GM21367 (cell line): ENCODE measurements at regions not wholly inside any gene's neighbourhood (a gene's known extent, or its start where the extent isn't known, plus 50 kb on each side); places are given as distances from the start of the nearest gene placed in this dataset.
"Not testable (repeated sequence)": the region's sequence is repeated elsewhere in the genome, so short reads cannot be mapped to it uniquely, and the experiment has no call there.

ENCODE experiments used
- ATAC-seq: cut with Tn5 transposase; IDR thresholded peaks from one replicate; pipeline ENCODE4 v1.9.1; 2021; ENCODE audit not compliant: unreplicated experiment

DNA sequence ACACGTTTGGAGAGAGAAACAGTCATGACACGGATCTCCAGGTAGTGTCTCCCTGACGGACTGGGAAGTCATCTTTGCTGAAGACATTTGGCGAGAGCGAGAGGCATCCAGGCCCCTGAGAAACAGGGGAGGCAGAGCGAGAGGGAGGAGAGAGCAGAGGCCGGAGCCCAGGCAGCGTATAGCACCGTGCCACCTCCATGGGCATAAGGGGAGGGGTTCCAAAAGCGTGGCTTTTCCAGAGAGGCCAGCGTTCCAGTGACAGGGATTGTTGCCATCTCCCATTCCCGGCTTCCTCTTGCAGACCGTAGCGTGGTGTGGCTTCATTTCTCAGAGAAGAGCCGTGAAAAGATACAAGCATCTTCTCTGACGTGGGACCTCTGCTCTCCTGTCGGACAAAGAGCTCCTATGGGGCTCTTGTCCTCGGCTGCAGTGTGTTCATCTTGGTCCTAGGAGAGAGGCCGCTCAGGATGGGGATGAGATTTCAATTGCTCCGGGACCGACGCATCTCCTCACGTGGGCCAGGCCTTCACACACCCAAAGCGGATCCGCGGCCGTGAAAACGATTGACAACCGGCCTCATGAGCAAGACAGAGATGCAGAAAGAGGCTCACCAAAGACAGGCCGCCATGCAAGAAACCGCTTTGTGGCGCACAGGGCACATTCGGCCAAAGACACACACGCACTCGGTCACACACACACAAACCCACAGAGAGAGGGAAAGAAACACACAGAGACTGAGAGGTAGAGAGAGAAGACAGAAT is 170.5 kb upstream of the ZNF337 start:
- not testable (repeated sequence) for ATAC-seq

DNA sequence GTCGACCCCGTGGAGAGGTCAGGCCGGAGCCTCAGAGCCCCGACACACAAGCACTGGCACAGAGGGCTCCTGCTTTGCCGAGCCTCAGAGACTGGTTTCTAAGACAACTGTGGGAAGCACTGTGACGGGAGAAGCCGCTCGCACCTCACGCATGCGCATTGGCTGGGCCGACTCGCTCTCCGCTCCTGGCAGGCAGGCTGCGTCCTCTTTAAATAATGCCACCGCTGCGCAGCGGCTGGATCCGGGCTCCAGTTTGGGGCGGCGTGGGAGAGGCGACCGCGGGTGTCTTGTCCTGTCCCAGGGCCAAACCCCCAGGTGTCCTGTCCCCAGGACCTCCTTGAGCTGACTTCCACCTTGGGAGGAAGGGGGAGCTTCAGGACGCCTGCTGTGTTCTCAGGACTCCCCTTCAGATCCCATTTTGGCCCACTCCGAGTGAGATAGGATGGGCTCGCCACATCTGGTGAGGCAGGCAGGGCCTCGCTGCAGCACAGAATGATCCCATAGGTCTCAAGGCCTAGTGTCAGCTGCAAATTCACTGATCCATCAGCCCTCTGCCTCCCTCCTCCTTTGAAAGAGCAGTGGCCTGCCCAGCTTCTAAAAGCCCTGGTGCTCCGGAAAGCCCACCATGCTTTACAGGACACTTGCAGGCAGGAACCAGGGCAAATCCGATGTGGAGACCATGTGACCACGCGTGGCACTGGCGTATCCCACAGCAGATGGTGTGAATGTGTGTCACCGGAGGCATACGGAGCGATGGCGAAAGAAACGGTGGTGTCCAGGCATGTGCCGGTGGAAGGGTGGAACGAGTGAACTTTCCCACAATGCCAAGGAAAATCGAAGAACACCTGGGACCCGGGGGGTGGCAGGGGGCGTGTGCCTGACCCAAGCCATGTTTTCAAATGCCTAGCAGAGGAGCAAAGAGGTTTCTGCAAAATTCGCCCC is 169.3 kb upstream of the ZNF337 start:
- ATAC-seq: no peak

DNA sequence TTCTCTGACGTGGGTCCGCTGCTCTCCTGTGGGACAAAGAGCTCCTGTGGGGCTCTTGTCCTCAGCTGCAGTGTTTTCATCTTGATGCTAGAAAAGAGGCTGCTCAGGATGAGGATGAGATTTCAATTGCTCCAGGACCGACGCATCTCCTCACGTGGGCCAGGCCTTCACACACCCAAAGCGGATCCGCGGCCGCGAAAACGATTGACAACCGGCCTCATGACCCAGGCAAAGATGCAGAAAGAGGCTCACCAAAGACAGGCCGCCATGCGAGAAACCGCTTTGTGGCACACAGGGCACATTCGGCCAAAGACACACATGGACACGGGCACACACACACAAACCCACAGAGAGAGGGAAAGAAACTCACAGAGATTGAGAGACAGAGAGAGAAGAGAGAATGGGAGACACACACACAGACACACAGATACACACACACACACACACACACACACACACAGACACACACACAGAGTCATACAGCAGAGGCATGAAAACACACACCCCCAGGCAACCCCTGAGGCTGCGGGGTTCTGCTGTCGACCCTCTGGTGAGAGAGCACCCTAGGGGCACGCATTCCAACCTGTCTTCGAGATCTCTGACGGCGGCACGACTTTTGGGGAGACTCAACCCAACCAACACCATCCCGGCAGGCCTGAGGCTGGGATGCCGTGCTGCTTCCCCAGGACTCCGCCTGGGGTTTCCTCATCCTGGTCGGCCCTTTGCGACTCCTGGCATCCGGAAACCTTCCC is 168.5 kb upstream of the ZNF337 start:
- not testable (repeated sequence) for ATAC-seq

DNA sequence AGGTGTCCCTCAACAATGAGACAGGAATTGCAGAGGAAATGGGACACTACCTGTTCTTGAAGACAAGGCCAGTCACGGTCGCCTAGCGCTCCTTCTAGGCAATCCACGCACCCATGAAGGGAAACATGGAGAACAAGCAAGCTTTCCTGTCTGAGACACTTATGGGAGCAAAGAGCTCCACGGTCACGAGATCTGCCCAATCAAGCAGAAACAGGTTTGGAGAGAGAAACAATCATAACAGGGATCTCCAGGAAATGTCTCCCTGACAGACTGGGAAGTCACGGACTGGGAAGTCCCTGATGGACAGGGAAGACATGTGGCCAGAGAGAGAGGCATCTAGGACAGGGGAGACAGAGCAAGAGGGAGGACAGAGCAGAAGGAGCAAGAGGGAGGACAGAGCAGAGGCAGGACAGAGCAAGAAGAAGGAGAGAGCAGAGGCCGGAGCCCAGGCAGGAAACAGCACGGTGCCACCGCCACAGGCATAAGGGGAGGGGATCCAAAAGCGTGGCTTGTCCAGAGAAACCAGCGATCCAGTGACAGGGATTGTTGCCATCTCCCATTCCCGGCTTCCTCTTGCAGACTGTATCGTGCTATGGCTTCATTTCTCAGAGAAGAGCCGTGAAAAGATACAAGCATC is 167.8 kb upstream of the ZNF337 start:
- ATAC-seq: no peak

DNA sequence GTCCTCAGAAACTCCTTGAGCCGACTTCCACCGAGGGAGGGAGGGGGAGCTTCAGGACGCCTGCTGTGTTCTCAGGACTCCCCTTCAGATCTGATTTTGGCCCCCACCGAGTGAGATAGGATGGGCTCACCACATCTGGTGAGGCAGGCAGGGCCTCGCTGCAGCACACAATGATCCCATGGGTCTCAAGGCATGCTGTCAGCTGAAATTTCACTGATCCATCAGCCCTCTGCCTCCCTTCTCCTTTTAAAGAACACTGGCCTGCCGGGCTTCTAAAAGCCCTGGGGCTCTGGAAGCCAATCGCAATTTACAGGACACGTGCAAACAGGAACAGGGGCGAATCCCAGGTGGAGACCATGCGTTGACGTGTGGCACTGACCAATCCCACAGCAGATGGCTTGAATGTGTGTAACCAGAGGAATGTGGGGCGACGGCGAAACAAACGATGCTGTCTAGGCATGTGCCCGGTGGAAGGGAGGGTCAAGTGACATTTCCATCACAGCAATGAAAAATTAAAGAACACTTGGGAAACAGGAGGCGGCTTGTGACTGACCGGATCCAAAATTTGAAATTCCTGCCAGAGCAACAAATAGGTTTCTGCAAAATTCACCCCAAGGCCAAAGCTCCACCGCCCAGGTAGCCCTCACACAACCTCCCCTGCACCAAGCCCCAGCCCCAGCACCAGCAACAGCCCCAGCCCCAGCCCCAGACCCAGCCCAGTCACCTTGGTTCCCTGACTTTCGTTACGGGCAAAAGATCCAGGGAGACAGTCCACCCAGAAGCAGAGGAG is 167.1 kb upstream of the ZNF337 start:
- no peak for ATAC-seq

DNA sequence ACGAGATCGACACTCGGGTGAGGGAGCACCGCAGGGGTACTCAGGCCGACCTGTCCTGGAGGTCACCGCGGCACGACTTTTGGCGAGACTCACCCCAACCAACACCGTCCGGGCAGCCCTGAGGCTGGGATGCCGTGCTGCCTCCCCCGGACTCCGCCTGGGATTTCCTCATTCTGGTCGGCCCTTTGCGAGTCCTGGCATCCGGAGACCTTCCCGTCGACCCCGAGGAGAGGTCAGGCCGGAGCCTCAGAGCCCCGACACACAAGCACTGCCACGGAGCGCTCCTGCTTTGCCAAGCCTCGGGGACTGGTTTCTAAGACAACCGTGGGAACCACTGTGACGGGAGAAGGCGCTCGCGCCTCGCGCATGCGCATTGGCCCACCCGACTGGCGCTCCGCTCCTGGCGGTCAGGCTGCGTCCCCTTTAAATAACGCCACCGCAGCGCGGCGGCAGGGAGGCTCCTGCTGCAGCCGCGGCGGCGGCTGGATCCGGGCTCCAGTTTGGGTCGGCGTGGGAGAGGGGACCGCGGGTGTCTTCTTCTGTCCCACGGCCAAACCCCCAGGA is 166.4 kb upstream of the ZNF337 start:
- peak; percentile 50 for ATAC-seq

DNA sequence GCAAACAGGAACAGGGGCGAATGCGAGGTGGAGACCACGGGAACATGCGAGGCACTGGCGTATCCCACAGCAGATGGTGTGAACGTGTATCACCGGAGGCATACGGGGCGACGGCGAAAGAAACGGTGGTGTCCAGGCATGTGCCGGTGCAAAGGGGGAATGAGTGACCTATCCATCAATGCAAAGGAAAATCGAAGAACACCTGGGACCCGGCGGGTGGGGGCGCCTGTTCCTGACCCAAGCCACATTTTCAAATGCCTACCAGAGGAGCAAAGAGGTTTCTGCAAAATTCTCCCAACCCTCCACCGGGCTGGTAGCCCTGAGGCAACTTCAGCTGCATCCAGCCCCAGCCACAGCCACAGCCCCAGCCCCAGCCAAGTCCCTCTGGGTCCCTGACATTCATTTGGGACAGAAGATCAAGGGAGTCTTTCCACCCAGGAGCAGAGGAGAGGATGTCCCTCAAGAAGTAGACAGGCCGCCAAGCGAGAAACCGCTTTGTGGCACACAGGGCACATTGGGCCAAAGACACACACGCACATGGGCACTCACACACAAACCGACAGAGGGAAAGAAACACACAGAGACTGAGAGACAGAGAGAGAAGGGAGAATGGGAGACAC is 164.0 kb upstream of the ZNF337 start:
- no peak for ATAC-seq

DNA sequence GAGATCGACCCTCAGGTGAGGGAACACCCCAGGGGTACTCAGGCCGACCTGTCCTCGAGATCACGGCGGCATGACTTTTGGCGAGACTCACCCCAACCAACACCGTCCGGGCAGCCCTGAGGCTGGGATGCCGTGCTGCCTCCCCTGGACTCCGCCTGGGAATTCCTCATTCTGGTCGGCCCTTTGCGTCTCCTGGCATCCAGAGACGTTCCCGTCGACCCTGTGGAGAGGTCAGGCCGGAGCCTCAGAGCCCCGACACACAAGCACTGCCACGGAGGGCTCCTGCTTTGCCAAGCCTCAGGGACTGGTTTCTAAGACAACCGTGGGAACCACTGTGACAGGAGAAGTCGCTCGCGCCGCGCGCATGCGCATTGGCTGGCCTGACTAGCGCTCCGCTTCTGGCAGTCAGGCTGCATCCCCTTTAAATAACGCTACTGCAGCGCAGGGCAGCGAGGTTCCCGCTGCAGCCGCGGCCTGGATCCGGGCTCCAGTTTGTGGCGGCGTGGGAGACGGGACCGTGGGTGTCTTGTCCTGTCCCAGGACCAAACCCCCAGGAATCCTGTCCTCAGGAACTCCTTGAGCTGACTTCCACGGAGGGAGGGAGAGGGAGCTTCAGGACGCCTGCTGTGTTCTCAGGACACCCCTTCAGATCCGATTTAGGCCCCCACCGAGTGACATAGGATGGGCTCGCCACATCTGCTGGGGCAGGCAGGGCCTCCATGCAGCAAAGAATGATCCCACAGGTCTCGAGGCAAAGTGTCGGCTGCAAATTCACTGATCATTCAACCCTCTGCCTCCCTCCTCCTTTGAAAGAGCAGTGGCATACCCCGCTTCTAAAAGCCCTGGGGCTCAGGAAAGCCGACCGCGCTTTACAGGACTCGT is 163.2 kb upstream of the ZNF337 start:
- peak; percentile 37 for ATAC-seq

DNA sequence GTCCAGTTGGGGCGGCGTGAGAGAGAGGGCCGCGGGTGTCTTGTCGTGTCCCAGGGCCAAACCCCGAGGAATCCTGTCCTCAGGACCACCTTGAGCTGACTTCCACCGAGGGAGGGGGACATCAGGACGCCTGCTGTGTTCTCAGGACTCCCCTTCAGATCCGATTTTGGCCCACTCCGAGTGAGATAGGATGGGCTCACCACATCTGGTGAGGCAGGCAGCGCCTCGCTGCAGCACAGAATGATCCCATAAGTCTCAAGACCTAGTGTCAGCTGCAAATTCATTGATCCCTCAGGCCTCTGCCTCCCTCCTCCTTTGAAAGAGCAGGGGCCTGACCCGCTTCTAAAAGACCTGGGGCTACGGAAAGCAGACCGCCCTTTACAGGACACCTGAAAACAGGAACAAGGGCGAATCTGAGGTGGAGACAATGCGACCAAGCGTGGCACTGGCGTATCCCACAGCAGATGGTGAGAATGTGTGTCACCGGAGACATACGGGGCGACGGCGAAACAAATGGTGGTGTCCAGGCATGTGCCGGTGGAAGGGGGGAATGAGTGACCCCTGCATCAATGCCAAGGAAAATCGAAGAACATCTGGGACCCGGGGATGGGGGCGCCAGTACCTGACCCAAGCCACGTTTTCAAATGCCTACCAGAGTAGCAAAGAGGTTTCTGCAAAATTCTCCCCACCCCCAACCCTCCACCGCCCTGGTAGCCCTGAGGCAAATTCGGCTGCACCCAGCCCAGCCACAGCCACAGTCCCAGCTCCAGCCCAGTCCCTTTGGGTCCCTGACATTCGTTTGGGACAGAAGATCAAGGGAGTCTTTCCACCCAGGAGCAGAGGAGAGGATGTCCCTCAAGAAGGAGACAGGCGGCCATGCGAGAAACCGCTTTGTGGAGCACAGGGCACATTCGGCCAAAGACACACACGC is 162.1 kb upstream of the ZNF337 start:
- no peak for ATAC-seq

DNA sequence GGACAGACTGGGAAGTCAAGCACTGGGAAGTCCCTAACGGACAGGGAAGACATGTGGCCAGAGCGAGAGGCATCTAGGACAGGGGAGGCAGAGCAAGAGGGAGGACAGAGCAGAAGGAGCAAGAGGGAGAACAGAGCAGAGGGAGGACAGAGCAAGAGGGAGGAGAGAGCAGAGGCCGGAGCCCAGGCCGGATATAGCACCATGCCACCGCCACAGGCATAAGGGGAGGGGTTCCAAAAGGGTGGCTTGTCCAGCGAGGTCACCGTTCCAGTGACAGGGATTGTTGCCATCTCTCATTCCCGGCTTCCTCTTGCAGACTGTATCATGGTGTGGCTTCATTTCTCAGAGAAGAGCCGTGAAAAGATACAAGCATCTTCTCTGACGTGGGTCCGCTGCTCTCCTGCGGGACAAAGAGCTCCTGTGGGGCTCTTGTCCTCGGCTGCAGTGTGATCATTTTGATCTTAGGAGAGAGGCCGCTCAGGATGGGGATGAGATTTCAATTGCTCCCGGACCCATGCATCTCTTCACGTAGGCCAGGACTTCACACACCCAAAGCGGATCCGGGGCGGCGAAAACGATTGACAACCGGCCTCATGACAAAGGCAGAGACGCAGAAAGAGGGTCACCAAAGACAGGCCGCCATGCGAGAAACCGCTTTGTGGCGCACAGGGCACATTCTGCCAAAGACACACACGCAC is 160.6 kb upstream of the ZNF337 start:
- not testable (repeated sequence) for ATAC-seq

DNA sequence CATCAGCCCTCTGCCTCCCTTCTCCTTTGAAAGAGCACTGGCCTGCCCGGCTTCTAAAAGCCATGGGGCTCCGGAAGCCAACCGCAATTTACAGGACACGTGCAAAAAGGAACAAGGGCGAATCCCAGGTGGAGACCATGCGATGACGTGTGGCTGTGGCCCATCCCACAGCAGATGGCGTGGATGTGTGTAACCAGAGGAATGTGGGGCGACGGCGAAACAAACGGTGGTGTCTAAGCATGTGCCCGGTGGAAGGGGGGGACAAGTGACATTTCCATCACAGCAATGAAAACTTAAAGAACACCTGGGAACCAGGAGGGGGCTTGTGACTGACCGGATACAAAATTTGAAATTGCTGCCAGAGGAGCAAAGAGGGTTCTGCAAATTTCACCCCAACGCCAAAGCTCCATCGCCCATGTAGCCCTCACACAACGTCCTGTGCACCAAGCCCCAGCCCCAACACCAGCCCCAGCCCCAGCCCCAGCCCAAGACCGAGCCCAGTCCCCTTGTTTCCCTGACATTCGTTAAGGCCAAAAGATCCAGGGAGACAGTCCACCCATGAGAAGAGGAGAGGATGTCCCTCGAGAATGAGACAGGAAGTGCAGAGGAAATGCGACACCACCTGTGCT is 159.7 kb upstream of the ZNF337 start:
- ATAC-seq: no peak

DNA sequence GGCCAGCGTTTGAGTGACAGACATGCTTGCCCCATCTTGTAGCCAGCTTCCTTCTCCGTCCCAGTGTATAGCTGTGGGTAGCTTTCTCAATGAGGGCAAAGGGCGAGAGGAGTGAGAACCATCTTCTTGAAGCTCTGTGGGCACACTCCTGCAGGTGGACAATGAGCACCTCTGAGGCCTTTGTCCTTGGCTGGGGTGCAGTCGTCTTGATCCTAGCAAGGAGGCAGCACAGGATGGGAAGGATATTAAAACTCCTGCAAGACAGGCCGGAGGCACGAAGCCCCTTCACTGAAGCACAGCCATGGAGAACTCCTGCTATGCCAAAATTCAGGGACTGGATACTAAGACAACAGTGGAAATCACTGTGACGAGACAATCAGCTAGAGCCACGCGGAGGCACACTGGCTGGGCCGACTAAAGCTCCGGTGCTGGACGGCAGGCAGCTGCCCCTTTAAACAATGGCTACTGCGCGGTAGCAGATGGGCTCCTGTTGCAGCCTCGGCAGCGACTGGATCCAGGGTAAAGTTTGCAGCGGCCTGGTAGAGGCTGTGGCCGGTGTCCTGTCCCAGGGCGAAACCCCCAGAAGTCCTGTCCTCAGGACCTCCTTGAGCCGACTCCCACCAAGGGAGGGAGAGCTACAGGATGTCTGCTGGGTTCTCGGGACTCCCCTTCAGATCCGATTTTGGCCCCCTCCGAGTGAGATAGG is 159.0 kb upstream of the ZNF337 start:
- not testable (repeated sequence) for ATAC-seq

DNA sequence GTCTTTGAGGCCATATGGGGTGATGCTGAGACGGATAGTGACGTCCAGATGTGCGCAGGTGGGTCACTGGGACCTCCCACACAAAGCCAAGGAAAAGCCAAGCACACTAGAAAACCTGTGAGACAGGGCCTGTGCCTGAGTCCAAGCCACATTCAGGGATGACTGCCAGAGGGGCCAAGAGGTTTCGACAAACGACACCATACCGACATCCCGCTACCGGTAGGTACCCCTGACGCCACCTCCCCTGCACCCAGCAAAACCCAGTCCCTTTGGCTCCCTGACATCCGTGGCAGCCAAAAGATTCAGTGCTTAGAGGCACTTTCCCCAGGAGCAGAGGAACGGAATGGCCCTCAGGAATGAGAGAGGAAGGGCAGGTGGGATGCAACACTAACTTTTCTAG is 158.0 kb upstream of the ZNF337 start:
- not testable (repeated sequence) for ATAC-seq

DNA sequence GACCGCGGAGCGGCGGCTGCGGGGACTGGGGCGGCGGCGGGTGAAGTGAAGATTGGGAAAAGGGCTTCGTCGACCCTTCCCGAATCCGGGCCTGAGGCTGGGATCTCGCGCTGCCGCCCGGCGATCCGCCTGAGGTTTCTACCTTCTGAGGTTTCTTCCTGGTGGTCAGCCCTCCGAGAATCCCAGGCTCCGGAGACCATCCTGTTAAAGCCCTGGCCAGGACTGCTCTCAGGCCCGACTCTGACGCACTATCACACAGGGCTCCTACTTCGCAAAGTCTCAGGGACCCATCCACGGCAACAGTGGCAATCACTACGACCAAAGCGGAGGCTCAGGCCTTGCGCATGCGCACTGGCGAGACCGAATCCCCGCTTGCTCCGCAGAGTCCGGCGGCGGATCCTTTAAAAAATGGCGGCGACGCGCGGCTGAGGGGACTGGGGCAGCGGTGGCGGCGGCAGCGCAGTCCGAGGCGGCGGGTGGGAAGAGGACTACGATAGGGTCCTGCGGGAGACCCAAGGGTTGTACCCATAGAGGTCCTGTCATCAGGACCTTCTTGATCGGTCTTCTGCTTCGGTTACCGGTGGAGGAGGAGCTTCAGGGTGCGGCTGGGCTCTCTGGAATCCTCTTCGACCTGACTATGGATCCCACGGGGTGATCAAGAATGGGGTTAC is 157.2 kb upstream of the ZNF337 start:
- peak; percentile 82 for ATAC-seq
